Breast epithelium (tissue), 3 donors: ENCODE measurements at regions not wholly inside any gene's neighbourhood (a gene's known extent, or its start where the extent isn't known, plus 50 kb on each side); places are given as distances from the start of the nearest gene placed in this dataset.
"Not testable (repeated sequence)": the region's sequence is repeated elsewhere in the genome, so short reads cannot be mapped to it uniquely, and the experiment has no call there.

ENCODE experiments used
- POLR2A ChIP-seq: fragments of 450-650 bp; IDR thresholded peaks from one replicate; pipeline ENCODE4 v1.6.1; 2016; ENCODE audit warnings: antibody characterized with exemption, mild to moderate bottlenecking, moderate library complexity
- TF ChIP-seq, protein P1 (sequence below), 3 donors: fragments of 450-650 bp; IDR thresholded peaks; one replicate each; pipeline ENCODE4 v1.5.1; 2016 to 2017; ENCODE audit warnings: antibody characterized with exemption in 3 of 3, mild to moderate bottlenecking in 3 of 3, moderate library complexity in 3 of 3

DNA sequence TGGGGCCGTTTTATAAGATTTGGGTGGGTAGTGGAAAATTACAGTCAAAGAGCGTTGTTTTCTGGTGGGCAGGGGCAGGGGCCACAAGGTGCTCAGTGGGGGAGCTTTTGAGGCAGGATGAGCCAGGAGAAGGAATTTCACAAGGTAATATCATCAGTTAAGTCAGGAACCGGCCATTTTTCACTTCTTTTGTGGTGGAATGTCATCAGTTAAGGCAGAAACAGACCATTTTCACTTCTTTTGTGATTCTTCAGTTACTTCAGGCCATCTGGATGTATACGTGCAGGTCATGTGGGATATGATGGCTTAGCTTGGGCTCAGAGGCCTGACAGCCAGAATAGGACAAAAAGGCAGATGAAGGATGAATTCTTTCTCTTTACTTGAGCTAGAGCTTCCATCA lies 477.3 kb upstream of the NUDT12 start:
- TF ChIP-seq, protein P1, sequence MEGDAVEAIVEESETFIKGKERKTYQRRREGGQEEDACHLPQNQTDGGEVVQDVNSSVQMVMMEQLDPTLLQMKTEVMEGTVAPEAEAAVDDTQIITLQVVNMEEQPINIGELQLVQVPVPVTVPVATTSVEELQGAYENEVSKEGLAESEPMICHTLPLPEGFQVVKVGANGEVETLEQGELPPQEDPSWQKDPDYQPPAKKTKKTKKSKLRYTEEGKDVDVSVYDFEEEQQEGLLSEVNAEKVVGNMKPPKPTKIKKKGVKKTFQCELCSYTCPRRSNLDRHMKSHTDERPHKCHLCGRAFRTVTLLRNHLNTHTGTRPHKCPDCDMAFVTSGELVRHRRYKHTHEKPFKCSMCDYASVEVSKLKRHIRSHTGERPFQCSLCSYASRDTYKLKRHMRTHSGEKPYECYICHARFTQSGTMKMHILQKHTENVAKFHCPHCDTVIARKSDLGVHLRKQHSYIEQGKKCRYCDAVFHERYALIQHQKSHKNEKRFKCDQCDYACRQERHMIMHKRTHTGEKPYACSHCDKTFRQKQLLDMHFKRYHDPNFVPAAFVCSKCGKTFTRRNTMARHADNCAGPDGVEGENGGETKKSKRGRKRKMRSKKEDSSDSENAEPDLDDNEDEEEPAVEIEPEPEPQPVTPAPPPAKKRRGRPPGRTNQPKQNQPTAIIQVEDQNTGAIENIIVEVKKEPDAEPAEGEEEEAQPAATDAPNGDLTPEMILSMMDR (IDR thresholded peaks at IDR 0.05): not testable (repeated sequence)
- TF ChIP-seq POLR2A: not testable (repeated sequence)
